Muscle layer of colon (tissue), 2 donors: ENCODE measurements at regions not wholly inside any gene's neighbourhood (a gene's known extent, or its start where the extent isn't known, plus 50 kb on each side); places are given as distances from the start of the nearest gene placed in this dataset.
"Not testable (repeated sequence)": the region's sequence is repeated elsewhere in the genome, so short reads cannot be mapped to it uniquely, and the experiment has no call there.

Experiments used
- H3K27ac ChIP-seq: one replicate; pipeline ENCODE4 v1.7.0; 2013; ENCODE audit warnings: low read depth, mild to moderate bottlenecking, low read length, moderate library complexity
- H3K27me3 ChIP-seq, 2 donors: one replicate each; pipeline ENCODE4 v1.7.0; 2013; ENCODE audit warnings: low read length in 2 of 2, mild to moderate bottlenecking in 2 of 2; ENCODE audit not compliant: insufficient read depth in 2 of 2, control insufficient read depth in 1 of 2
- H3K36me3 ChIP-seq: one replicate; pipeline ENCODE4 v1.7.0; 2013; ENCODE audit warnings: mild to moderate bottlenecking, low read length; ENCODE audit not compliant: insufficient read depth
- H3K4me1 ChIP-seq: one replicate; pipeline ENCODE4 v1.7.0; 2013; ENCODE audit warnings: mild to moderate bottlenecking, low read length; ENCODE audit not compliant: insufficient read depth
- H3K4me3 ChIP-seq, 2 donors: one replicate each; pipeline ENCODE4 v1.7.0; 2013; ENCODE audit warnings: low read length in 2 of 2, low read depth in 1 of 2, mild to moderate bottlenecking in 1 of 2, moderate library complexity in 1 of 2
- H3K9ac ChIP-seq: one replicate; pipeline ENCODE4 v1.7.0; 2013; ENCODE audit warnings: low read length
- H3K9me3 ChIP-seq: one replicate; pipeline ENCODE4 v1.7.0; 2013; ENCODE audit warnings: mild to moderate bottlenecking, low read length
- donor health status: abdominal sarcoma.
- donor health status: Adenocarcinoma of cecum.

- no peak overlapping the region for H3K4me3 ChIP-seq
- H3K9ac ChIP-seq = no peak overlapping the region
- H3K4me1 ChIP-seq = peaks cover 12% of the 10 kb centered on the region
- H3K27ac ChIP-seq = no peak overlapping the region
- H3K27me3 ChIP-seq = no peaks in the 10 kb centered on the region
- H3K36me3 ChIP-seq = no peaks in the 10 kb centered on the region
- no peaks in the 10 kb centered on the region for H3K9me3 ChIP-seq
Observed at GRCh38 chr2:40646642-40647041, 194.8 kb upstream of the SLC8A1 start.

- H3K27ac ChIP-seq = no peak overlapping the region
- no peak overlapping the region for H3K9ac ChIP-seq
- no peak overlapping the region for H3K4me3 ChIP-seq
- no peaks in the 10 kb centered on the region for H3K27me3 ChIP-seq
- H3K4me1 ChIP-seq = peaks cover 4% of the 10 kb centered on the region
- no peaks in the 10 kb centered on the region for H3K9me3 ChIP-seq
- no peaks in the 10 kb centered on the region for H3K36me3 ChIP-seq
Observed at GRCh38 chr2:40652155-40652554, 200.3 kb upstream of the SLC8A1 start.

GRCh38 chr2:40653829-40654228, 201.9 kb upstream of the SLC8A1 start:
- Histone ChIP-seq H3K9me3 (no peaks in the 10 kb centered on the region), H3K9ac (no peak overlapping the region), H3K4me3 (no peak overlapping the region), H3K36me3 (no peaks in the 10 kb centered on the region), H3K27ac (no peak overlapping the region), H3K27me3 (no peaks in the 10 kb centered on the region), H3K4me1 (peaks cover 4% of the 10 kb centered on the region)

- no peaks in the 10 kb centered on the region for H3K9me3 ChIP-seq
- peaks cover 4% of the 10 kb centered on the region for H3K4me1 ChIP-seq
- no peak overlapping the region for H3K9ac ChIP-seq
- H3K4me3 ChIP-seq = no peak overlapping the region
- H3K27me3 ChIP-seq = no peaks in the 10 kb centered on the region
- H3K36me3 ChIP-seq = no peaks in the 10 kb centered on the region
- H3K27ac ChIP-seq = no peak overlapping the region
Observed at GRCh38 chr2:40654346-40654745, 202.5 kb upstream of the SLC8A1 start.

GRCh38 chr2:40658941-40659340, 207.1 kb upstream of the SLC8A1 start:
- Histone ChIP-seq H3K9me3 (no peaks in the 10 kb centered on the region), H3K27me3 (no peaks in the 10 kb centered on the region), H3K9ac (no peak overlapping the region), H3K36me3 (no peaks in the 10 kb centered on the region), H3K4me1 (peaks cover 4% of the 10 kb centered on the region), H3K27ac (no peak overlapping the region), H3K4me3 (no peak overlapping the region)

- Histone ChIP-seq H3K4me3 (no peak overlapping the region), H3K27ac (peak overlapping the region; percentile 27), H3K9me3 (no peaks in the 10 kb centered on the region), H3K4me1 (peaks cover 17% of the 10 kb centered on the region), H3K27me3 (no peaks in the 10 kb centered on the region), H3K36me3 (no peaks in the 10 kb centered on the region), H3K9ac (no peak overlapping the region)
Observed at GRCh38 chr2:40665493-40666232, 213.8 kb upstream of the SLC8A1 start.

GRCh38 chr2:40666398-40666797, 214.5 kb upstream of the SLC8A1 start:
- Histone ChIP-seq H3K4me1 (peaks cover 17% of the 10 kb centered on the region), H3K9ac (no peak overlapping the region), H3K4me3 (no peak overlapping the region), H3K27ac (no peak overlapping the region), H3K9me3 (no peaks in the 10 kb centered on the region), H3K27me3 (no peaks in the 10 kb centered on the region), H3K36me3 (no peaks in the 10 kb centered on the region)

GRCh38 chr2:40668425-40668824, 216.5 kb upstream of the SLC8A1 start:
- no peaks in the 10 kb centered on the region for H3K27me3 ChIP-seq
- H3K9me3 ChIP-seq = no peaks in the 10 kb centered on the region
- H3K9ac ChIP-seq = no peak overlapping the region
- H3K4me1 ChIP-seq = peaks cover 17% of the 10 kb centered on the region
- peak overlapping the region; percentile 12 for H3K27ac ChIP-seq
- no peaks in the 10 kb centered on the region for H3K36me3 ChIP-seq
- H3K4me3 ChIP-seq = no peak overlapping the region

- not testable (repeated sequence) for H3K36me3 ChIP-seq, H3K9ac ChIP-seq, H3K27ac ChIP-seq, H3K9me3 ChIP-seq, H3K4me3 ChIP-seq, H3K27me3 ChIP-seq, H3K4me1 ChIP-seq
Observed at GRCh38 chr2:40676134-40676790, 224.4 kb upstream of the SLC8A1 start.

- Histone ChIP-seq H3K27ac (no peak overlapping the region), H3K4me3 (peak overlapping the region in 1 of 2 donors; percentile 28), H3K36me3 (no peaks in the 10 kb centered on the region), H3K4me1 (peaks cover 9% of the 10 kb centered on the region), H3K9me3 (no peaks in the 10 kb centered on the region), H3K9ac (no peak overlapping the region), H3K27me3 (no peaks in the 10 kb centered on the region)
Observed at GRCh38 chr2:40680547-40680946, 228.7 kb upstream of the SLC8A1 start.

- Histone ChIP-seq H3K9ac (no peak overlapping the region), H3K4me1 (peaks cover 6% of the 10 kb centered on the region), H3K36me3 (no peaks in the 10 kb centered on the region), H3K27me3 (no peaks in the 10 kb centered on the region), H3K27ac (no peak overlapping the region), H3K4me3 (no peak overlapping the region), H3K9me3 (no peaks in the 10 kb centered on the region)
Observed at GRCh38 chr2:40690036-40690435, 238.1 kb upstream of the SLC8A1 start.

GRCh38 chr2:40690525-40690924, 238.6 kb upstream of the SLC8A1 start:
- H3K4me1 ChIP-seq = peaks cover 6% of the 10 kb centered on the region
- no peak overlapping the region for H3K27ac ChIP-seq
- no peaks in the 10 kb centered on the region for H3K9me3 ChIP-seq
- no peak overlapping the region for H3K9ac ChIP-seq
- H3K4me3 ChIP-seq = no peak overlapping the region
- no peaks in the 10 kb centered on the region for H3K36me3 ChIP-seq
- no peaks in the 10 kb centered on the region for H3K27me3 ChIP-seq
